Upper lobe of left lung (tissue), 4 donors: ENCODE measurements at regions not wholly inside any gene's neighbourhood (a gene's known extent, or its start where the extent isn't known, plus 50 kb on each side); places are given as distances from the start of the nearest gene placed in this dataset.

Experiments
- POLR2A ChIP-seq, 4 donors: fragments of 450-650 bp; IDR thresholded peaks; one replicate each; pipeline ENCODE4 v1.5.1; 2016 to 2017; ENCODE audit warnings: antibody characterized with exemption in 4 of 4, mild to moderate bottlenecking in 2 of 4
- POLR2AphosphoS5 ChIP-seq, 2 donors: sonication (generic); formaldehyde crosslinking; IDR thresholded peaks; one replicate each; pipeline ENCODE4 v1.5.1; 2017; ENCODE audit warnings: antibody characterized with exemption in 2 of 2
- TF ChIP-seq, protein P1 (sequence below), 6 experiments: fragments of 450-650 bp in 4 of 6; fragments of 200-600 bp in 2 of 6; sonication (generic) in 2 of 6; IDR thresholded peaks; one replicate each; pipeline ENCODE4 v1.5.1; 2016 to 2019; ENCODE audit warnings: antibody characterized with exemption in 6 of 6

GRCh38 chr1:189152685-189153084 is 1325.0 kb downstream of the BRINP3 start:
- TF ChIP-seq, protein P1, sequence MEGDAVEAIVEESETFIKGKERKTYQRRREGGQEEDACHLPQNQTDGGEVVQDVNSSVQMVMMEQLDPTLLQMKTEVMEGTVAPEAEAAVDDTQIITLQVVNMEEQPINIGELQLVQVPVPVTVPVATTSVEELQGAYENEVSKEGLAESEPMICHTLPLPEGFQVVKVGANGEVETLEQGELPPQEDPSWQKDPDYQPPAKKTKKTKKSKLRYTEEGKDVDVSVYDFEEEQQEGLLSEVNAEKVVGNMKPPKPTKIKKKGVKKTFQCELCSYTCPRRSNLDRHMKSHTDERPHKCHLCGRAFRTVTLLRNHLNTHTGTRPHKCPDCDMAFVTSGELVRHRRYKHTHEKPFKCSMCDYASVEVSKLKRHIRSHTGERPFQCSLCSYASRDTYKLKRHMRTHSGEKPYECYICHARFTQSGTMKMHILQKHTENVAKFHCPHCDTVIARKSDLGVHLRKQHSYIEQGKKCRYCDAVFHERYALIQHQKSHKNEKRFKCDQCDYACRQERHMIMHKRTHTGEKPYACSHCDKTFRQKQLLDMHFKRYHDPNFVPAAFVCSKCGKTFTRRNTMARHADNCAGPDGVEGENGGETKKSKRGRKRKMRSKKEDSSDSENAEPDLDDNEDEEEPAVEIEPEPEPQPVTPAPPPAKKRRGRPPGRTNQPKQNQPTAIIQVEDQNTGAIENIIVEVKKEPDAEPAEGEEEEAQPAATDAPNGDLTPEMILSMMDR (IDR thresholded peaks at IDR 0.05) = no peak
- TF ChIP-seq POLR2AphosphoS5 (IDR thresholded peaks at IDR 0.05) (no peak), POLR2A (IDR thresholded peaks at IDR 0.05) (no peak)
